ENCODE measurements at regions not wholly inside any gene's neighbourhood (a gene's known extent, or its start where the extent isn't known, plus 50 kb on each side); places are given as distances from the start of the nearest gene placed in this dataset.

DNA sequence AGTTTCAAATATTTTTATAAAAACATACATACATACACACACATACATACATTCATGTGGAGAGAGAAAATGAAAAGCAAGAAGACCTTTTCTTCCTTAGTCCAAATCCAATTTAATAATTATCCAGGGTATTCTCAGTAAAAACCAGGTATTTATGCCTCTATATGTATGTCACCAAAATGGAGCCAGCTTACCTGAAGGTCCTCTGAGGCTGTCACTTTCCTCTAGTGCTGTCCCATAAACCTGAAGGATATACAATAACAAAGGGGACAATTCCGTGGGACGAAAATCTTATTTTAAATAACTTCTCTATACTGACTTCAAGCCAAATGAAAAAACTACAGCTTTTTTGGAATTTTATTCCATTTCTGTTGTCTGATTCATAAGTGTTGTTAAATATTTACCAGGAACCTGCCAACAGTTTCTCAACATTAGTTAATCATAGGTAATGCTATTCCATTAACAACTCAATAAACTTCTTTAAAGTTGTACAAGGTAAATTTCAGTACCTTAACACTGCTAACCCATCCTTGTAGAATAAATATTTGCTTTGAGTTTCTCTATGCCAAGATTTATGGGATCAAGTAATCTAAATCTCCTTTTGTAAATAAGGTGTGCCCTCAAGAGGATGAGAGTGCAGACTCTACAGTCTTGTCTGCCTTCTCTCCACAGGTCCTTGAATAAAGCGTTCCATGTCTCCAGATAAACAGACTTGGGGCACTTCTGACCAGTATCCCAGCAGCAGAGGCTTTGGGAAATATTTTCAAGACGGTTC is 260.3 kb downstream of the AHR start:
- no peak for TF ChIP-seq CTCF (IDR thresholded peaks at IDR 0.05)
- TF ChIP-seq POLR2A (IDR thresholded peaks at IDR 0.05), result no peak
